NCI-H460 (cell line): ENCODE measurements at regions not wholly inside any gene's neighbourhood (a gene's known extent, or its start where the extent isn't known, plus 50 kb on each side); places are given as distances from the start of the nearest gene placed in this dataset.

Source experiments
- DNase-seq: peaks from one replicate; pipeline ENCODE4 v3.0.0-alpha.2; 2016; ENCODE audit warnings: low read depth; ENCODE audit errors: extremely low read depth

DNA sequence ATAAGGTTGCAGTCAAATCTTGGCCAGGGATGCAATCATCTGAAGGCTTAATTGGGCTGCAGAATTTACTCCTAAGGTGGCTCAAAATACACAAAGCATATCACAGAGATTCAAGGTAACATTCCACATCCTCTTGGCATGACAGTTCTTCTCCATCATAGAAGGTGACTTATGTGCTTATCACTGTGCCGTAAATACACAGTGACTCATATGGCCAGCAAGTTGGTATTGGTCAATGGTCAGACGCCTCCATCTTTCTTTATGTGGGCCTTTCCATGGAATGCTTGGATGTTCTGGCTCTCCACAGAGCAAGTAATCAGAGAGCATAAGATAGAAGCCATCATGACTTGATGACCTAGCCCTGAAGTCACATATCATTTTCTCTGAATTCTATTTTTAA, 168.8 kb upstream of the ST8SIA2 start:
- no peak for DNase-seq

- no peak for DNase-seq
Measured at GRCh38 chr15:92226020-92226612, 167.6 kb upstream of the ST8SIA2 start.

- DNase-seq = no peak
Measured at GRCh38 chr15:92228830-92229229, 164.9 kb upstream of the ST8SIA2 start.

GRCh38 chr15:92231461-92231860, 162.2 kb upstream of the ST8SIA2 start:
- DNase-seq = no peak

DNA sequence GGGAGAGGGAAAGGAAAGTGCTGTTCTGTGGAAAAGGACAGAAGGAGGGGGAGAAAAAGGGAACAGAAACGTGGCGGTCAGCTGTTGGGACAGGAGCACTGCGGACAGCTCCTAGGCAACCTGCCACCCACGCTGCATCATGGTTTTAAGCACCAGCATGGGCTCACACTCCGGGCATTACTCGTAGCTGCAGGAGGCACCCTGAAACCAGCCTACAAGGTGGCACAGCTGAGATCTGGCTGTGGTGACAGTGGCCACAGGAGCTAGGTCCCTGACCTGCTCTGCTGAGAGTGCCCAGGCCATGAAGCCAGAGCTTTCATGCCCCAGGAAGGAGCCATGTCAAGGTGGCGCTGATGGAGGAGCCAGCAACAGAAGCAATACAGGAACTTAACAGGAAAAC, 161.4 kb upstream of the ST8SIA2 start:
- no peak for DNase-seq

- no peak for DNase-seq
Measured at GRCh38 chr15:92232876-92233275, 160.8 kb upstream of the ST8SIA2 start.

- no peak for DNase-seq
Measured at GRCh38 chr15:92243227-92243626, 150.5 kb upstream of the ST8SIA2 start.

DNA sequence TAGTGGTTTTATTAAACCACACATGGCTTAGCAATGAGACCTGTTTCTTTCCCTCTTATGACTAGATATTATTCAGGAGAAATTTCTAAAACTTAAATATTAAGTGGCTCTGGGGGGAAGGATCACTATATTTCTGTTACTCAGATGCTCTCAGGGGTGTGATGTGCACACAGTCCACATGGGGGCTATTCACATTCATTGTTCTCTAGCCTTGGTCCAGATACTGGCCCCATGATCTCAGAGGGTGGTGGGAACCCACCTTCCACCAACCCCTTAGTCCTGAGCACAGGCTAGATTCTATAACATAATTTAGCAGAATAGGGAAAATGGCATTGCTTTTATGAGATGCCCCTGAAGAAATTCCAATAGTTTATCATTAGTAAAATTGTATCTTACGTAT, 149.0 kb upstream of the ST8SIA2 start:
- no peak for DNase-seq

DNA sequence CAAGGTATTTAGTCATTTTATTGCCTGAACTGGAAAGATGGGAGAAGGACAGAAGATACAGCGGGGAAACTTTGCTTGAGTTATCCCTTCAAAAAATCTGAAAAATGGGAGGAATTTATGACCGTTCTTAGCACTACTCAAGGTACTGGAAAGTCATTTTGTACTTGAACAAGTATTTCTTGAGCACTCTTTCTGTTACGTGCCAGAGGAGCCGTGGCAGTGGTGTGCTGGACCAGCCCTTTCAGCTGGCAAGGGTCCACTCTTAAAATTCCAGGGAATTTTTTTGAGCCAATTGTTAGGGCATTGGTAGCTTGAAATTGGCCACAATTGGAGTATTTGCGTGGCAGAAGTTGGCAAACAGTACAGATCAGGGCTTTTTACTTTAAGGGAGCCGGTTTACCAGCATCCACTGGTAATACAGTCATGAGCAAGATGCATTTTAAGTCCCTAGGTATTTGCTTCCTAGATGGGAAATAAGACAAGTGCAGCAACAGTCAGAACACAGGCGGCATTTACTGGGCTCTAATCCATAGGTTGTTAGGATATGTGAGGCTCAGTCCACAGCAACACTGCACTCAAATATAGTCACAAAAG, 145.9 kb upstream of the ST8SIA2 start:
- no peak for DNase-seq

GRCh38 chr15:92266796-92267685, 126.6 kb upstream of the ST8SIA2 start:
- no peak for DNase-seq

GRCh38 chr15:92268900-92269299, 124.8 kb upstream of the ST8SIA2 start:
- DNase-seq = no peak

DNA sequence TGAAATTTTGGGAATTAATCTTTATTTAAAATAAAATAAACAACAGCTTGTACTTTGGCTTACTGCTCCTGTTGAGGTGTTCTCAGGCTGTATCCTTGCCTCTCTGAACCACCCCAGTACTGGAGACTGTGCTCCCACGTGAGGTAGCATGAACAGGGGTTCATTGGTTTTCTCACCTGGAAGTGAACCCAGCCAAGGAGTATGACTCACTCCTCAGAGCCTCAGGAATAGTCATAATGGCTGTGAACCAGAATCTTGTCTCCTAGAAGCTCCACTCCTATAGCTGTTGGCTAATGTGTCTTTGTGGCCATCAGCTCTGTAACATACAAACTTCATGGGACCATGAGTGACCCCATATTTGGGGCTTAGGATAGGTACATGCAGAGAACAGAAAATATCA, 122.5 kb upstream of the ST8SIA2 start:
- DNase-seq = no peak

DNA sequence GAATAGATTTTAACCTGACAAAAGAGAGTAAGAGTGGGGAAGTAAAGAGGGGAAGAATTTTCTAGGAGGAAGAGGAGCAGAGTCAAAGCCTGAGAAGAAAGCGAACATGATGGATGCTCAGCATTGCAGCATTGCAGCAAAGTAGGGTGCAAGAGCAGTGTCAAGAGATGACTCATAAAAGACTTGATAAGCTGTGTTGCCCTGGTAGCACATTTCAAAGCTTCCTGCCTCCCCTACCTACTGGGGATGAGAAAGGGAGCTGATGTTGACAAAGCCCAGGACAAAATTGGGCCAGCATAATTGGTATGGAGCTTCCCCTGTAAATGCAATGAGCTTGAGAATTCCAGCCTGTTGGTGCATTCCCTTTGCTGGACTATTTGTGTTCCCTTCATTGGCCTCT, 121.6 kb upstream of the ST8SIA2 start:
- DNase-seq = no peak

DNA sequence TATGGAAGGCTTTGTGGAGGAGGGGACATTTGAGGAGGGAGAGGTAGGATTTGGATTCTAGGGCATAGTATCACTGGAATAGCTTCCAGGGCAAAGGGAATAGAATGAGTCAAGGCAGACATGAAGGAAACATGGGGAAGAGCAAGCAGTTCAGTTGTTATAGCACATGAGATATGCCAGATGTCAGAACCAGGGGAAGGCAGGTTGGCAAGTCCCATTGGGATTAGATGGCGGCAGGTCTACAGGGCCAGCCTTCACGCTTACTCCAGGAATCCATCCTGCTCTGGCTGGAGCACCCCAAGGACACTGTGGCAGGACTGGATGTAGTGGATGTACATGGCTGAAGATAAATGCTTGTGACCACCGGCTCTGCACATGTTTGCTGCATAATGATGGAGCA, 120.4 kb upstream of the ST8SIA2 start:
- DNase-seq = no peak

DNA sequence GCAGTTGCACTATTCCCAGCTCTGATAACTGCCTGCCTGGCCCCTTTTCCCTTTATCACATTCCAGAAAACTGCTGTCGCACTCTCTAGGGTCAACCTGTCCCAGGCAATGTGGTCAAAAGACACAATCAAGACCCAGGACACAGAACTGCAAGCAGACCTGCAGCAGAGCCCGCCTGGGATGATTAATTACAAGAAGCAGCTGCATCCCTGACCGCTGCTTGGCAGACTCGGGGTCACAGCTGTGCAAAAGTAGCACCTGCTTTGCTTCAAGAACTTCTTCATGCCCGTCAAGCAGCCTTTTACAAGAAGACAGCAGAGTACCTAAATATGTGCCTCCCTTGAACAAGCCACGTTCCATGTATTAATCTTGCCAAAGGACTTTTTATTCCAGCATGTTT, 120.0 kb upstream of the ST8SIA2 start:
- DNase-seq = no peak

DNA sequence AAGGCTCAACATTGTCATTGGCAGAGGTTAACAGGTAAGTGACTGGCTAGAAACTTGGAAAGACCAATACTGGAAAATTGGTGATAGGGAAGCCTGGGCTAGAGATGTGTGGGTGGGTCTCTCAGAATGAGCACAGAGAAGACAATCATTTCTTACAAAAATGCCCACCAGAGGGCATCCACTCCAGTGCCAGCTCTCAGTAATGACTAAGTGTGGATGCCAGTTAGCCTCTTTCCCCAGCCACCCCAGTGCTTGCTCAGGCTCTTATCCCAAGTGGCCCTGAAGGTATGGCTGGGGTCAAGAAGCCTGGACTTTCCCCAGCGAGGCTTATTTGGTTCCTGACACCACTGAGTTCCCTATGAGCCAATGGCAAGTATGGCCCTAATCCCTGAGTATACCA, 115.9 kb upstream of the ST8SIA2 start:
- DNase-seq = peak; percentile 45

DNA sequence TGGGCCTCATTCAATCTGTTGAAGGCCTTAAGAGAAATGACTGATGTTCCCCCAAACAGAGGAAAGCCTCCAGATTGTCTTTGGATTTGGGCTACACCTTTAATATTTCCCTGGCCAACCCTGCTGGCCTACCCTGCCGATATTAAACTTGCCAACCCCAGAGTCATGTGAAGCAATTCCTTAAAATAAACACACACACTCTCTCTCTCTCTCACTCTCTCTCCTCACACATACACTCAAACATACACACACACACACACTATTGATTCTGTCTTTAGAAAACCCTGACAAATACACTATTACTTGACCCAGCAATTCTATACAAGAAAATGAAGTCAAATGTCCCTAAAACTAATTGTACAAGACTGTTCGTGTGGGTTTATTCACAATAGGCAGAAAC, 109.9 kb upstream of the ST8SIA2 start:
- no peak for DNase-seq

GRCh38 chr15:92288755-92289154, 104.9 kb upstream of the ST8SIA2 start:
- no peak for DNase-seq

- DNase-seq = no peak
Measured at GRCh38 chr15:92289733-92290132, 103.9 kb upstream of the ST8SIA2 start.

DNA sequence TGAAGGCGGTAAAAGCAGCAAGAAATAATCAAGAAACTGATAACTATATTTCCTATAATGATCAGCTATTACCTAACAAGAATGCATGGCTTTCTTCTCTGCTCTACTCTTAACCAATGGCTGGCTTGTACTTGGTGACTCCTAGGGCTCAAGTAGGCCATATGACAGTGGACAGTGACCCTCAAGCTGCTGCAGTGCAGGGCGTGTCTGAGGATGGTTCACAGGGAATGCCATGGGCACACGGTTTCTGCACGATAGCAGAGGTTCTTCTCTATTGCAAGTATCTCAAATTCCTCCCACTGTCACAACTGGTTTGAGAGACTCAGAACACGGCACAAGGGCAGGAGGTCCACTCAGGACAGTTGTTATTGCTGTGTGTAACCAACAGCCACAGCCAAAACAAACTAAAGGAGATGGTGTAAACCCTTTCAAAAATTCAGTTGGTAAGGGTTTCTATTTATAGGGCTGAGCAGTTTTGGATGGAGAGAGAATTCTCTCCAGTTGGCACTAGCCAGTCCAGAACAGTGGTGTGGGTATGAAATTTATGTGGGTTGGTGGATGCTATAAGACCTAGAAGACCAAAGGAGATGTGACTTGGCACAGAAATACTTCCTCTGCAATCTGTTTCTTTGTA, 103.2 kb upstream of the ST8SIA2 start:
- no peak for DNase-seq

DNA sequence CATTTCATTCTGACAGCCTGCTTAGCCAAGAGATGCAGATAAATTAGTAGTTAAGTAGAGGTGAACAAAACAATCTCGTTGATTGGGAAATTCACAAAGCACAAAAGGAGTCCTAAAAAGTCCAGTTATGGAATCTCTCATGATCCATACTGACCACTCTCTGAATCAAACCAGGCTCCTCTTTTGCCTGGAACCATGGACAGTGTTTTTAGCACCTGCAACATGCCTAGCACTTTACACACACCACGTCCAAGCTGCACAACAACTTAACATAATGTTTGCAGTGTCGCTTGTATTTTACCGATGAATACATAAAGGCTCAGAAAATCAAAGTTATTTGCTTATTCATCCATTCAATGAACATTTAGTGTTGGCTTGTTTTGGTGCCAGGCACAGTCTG, 101.8 kb upstream of the ST8SIA2 start:
- no peak for DNase-seq

- no peak for DNase-seq
Measured at GRCh38 chr15:92294759-92295158, 98.9 kb upstream of the ST8SIA2 start.
